HG03469 (cell line): ENCODE measurements at regions not wholly inside any gene's neighbourhood (a gene's known extent, or its start where the extent isn't known, plus 50 kb on each side); places are given as distances from the start of the nearest gene placed in this dataset.

Experiments used
- ATAC-seq: cut with Tn5 transposase; IDR thresholded peaks from one replicate; pipeline ENCODE4 v1.9.1; 2021; ENCODE audit warnings: mild to moderate bottlenecking, moderate library complexity, moderate number of reproducible peaks; ENCODE audit not compliant: unreplicated experiment

GRCh38 chr3:99502871-99503270, 135.5 kb upstream of the COL8A1 start:
- ATAC-seq, result no peak

DNA sequence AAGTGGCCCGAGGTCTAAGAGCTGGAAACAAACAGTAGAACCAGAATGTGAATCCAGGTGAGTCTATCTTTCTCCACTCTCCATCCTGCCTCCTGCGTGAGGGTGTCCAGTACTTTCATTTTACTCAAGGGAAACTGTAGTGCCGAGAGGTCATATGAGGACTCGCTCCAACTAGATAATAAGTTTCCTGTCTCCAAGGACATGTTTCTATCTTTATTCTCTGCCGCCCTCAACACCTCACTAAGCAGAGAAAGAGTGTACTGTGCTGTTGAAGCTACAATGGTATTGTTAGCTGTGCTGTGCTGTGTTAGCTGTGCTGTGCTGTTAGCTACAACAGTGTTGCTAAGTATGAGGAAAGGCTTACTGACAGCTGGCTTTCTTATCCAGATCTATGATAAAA, 137.9 kb upstream of the COL8A1 start:
- no peak for ATAC-seq

DNA sequence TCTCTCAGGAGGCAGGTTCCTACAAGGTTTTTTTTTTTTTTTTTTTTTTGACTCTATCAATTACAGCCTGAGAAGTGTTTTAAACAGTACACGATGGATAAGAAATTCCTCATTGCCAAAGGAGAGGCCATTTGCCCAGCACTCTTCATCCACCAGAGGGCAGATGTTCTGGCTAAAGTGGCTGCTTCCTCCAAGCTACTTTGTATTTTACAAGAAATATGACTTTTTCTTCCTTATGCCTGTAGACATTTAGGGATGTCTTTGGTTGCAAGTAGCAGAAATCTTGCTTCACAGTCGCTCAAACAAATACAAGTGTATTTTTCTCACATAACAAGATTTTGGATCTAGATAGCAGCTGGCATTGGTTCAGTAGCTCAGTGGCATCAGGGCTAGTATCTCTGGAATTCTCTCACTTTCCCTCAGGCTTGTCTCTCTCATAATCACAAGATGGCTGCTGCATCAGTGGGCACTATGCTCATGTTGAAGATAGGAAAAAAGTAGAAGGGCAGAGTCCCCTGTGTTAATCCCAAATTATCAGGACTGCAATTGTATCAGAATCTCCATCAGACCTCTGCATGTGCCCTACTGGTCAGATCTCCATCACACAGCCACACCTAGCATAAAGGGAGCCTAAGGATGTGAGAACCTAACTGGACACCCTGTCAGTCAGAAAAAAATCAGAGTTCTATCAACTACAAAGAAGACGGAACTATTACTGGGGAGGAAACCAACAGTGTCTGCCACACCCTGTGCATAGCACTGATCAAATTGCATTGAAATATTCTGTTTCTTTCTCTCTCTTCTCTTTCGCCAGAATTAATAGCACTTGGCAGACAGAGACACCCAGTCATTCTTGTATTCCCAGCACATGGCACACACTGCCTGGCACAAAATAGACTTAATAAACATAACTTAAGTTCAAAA, 138.9 kb upstream of the COL8A1 start:
- no peak for ATAC-seq

- no peak for ATAC-seq
Observed at GRCh38 chr3:99498550-99499234, 139.7 kb upstream of the COL8A1 start.

DNA sequence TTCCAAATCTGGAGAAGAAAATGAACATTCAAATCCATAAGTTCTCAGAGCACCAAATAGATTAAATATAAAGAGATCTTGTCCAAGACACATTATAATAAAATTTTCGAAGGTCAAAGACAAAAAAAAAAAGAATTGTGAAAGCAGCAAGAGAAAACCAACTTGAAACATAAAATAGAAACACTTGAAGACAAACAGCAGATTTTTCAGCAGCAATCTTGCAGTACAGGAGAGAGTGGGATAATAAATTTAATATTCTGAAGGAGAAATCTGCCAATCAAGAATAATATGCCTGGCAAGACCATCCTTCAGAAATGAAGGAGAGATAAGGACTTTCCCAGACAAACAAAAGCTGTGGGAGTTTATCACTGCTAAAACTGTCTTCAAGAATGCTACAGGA, 150.5 kb upstream of the COL8A1 start:
- ATAC-seq, result no peak

GRCh38 chr3:99485286-99485685, 153.1 kb upstream of the COL8A1 start:
- no peak for ATAC-seq

GRCh38 chr3:99484871-99485270, 153.5 kb upstream of the COL8A1 start:
- no peak for ATAC-seq

GRCh38 chr3:99483841-99484240, 154.6 kb upstream of the COL8A1 start:
- no peak for ATAC-seq

DNA sequence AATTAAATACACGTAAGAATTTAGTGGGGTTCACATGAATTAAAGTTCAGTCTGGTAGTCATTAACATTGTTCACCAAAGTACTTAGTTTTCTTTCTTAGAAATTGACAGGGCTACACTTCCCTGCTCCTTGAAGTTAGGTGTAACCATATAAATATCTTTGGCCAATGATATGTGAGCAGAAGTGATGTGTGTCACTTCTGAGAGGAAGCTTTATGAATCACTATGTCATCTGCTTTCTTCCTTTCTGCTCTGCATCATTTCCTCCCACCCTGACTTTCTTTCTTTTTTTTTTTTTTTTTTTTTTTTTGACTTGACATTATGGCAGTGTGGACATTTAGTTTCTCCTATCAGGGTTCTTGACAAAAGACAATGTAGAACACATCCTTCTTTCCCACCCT, 156.2 kb upstream of the COL8A1 start:
- no peak for ATAC-seq

DNA sequence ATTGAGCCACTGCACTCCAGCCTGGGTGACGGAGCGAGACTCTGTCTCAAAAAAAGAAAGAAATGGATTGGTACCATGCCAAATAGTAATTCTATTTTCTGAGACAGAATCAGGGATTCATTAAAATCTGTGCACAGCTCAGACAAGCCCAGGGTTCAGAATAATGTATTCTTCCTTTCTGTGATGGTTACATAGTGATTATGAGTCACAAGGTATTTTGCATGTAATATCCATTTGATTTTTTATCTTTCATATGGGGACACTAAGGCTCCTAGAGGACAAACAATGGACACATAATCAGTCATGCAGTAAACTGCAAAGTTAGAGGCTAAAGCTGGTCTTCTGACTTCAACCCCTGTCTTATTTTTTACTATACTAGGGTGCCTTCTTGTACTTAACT, 156.8 kb upstream of the COL8A1 start:
- no peak for ATAC-seq

DNA sequence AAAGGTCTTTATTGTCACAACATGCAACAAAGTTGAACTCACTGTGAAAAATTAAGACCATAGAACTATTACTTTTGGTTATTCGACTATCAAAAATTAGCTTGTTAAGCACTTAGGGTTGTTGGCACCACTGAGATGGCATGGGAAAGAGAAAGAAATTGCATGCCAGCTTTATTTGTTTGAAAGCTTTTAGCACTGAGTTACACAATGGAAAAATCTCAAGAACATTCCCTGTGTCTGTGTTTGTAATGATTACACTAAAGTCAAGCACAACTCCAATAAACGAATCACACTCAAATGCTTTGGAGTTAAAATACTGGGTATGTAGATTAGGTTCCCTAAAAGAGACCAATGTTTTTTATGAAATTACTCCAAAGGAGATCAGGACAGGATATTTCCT, 158.6 kb upstream of the COL8A1 start:
- no peak for ATAC-seq

GRCh38 chr3:99477650-99478049, 160.7 kb upstream of the COL8A1 start:
- no peak for ATAC-seq

- ATAC-seq, result no peak
Observed at GRCh38 chr3:99475229-99475628, 163.2 kb upstream of the COL8A1 start.

- no peak for ATAC-seq
Observed at GRCh38 chr3:99474776-99475175, 163.6 kb upstream of the COL8A1 start.

- ATAC-seq, result no peak
Observed at GRCh38 chr3:99473321-99473751, 165.1 kb upstream of the COL8A1 start.

DNA sequence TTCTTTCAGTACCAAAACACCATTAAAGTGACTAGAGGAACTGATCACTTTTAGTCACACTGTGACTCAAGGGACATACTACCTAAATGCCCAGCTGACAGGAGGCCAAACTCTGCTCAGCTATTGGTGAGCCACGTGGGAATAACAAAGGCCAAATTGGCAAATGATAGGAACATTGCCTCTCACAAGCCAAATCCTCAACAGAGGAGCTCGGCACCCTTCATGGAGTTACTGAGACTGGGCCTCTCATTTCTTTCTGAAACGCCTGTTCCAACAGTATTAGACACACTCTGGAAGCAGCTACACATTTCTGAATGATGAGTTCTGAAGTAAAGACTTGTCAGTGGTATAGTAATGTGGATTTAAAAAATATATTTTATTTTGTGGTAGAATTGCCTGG, 166.0 kb upstream of the COL8A1 start:
- no peak for ATAC-seq

- ATAC-seq, result no peak
Observed at GRCh38 chr3:99471353-99472323, 166.8 kb upstream of the COL8A1 start.

GRCh38 chr3:99470841-99471240, 167.6 kb upstream of the COL8A1 start:
- no peak for ATAC-seq

DNA sequence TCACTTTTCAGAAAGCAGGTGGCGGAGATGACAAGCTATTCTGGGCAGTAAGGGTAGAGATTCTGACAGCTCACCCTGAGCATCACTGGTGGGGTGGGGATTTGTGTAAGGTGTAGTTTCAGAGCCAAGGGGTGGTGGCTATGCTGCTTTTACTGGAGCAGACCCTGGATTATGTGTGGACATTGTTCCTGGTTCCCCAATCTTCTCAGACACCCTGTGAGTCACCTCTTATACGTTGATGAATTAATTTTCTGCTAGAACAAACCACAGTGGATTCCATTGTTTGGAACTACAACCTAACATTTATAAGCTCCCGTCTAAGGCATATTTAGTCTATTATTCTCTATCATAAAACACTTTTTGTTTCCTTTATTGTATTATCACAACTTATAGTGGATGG, 169.5 kb upstream of the COL8A1 start:
- no peak for ATAC-seq

- ATAC-seq, result no peak
Observed at GRCh38 chr3:99467420-99467819, 171.0 kb upstream of the COL8A1 start.

DNA sequence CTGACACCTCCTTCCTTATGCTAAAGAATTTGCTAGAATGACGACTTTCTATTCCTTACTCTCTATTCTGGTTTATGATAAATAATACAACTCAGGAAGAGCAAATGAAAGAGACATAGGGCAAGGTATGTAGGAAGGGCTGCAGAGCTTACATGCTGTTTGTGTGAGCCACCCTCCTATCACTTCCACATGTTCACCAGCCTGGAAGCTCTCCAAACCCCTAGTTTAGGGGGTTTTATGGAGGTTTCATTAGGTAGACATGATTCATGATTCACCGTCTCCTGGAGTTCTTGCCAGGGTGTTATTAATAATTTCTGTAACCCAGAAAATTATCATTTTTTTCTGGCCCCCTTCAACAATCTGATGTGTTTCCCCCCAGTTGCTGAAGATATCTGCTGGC, 172.1 kb upstream of the COL8A1 start:
- ATAC-seq, result no peak
